HG03280 (cell line): ENCODE measurements at regions not wholly inside any gene's neighbourhood (a gene's known extent, or its start where the extent isn't known, plus 50 kb on each side); places are given as distances from the start of the nearest gene placed in this dataset.

Experiments
- ATAC-seq: cut with Tn5 transposase; IDR thresholded peaks from one replicate; pipeline ENCODE4 v1.9.1; 2021; ENCODE audit warnings: mild to moderate bottlenecking, moderate library complexity; ENCODE audit not compliant: unreplicated experiment

DNA sequence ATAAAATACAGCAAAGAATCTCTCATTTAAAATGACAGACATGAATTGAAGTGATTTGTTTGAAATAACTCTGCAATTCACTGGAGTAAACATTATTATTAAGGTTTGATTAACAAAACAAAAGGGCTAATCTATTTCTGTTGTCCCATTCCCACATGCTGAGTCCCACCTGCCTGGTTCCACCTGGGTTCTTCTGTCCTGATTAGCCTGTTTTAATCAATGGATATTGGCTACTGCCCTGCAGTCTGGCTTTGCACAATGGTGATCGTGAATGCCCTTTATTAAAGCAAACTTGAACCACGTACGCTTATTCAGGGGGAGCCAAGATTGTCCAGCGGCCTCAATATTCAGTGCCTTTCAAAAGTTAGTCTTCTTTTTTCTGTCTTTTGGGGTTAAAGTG, 72.8 kb upstream of the CDH19 start:
- ATAC-seq = no peak

DNA sequence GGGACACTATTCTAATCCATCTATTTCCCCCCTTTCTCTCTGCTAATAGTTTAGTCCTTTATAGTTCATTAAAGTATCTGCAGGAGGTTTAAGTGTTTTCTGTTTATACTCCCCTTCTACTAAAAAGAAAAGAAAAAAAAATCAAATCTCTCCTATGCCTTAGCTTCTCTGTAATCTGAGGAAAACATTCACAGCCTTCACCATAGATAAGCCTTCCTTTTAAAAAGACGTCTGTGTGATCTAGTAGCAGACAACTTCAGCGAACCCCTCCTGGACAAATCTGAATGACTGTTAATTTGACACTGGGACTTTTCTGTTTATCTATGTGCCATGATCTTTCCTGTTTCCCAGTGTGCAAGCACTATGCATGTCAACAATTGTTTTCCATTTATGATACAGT, 70.4 kb upstream of the CDH19 start:
- ATAC-seq = no peak

DNA sequence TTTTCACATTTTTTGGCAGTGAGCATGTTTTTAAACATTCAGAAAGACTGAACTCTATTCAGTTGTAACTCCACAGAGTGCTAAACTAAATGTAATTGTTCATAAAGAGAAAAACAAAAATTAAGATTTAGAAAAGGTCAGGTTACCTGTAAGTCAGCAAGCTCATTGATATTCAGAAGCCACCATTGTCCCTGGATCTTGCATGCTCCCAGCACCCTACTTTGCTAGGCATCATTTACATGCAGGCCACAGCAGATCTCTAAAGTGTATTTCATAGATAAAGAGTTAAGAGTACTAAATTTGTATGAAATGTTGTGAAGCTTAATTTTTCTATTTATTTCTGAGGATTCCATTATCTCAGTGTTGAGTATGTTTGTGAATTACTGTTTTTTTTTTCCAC, 64.8 kb upstream of the CDH19 start:
- no peak for ATAC-seq

DNA sequence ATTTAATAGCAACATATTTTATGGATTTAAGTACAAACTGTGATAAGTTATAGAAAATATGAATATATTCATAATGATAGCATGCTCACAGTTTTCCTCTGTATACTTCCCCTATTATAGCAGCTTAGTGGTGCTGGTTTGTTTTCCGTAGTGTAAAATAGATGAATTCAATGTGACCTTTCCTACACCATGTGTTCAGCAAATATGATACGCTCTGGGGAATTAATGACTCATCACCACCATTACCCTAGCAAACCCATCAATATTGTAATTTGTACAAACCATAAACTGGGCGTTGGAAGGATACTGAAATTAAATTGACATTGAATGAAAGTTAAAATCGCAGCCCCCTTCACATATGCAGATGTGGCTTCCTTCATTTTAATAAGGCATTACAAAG, 58.7 kb upstream of the CDH19 start:
- no peak for ATAC-seq

DNA sequence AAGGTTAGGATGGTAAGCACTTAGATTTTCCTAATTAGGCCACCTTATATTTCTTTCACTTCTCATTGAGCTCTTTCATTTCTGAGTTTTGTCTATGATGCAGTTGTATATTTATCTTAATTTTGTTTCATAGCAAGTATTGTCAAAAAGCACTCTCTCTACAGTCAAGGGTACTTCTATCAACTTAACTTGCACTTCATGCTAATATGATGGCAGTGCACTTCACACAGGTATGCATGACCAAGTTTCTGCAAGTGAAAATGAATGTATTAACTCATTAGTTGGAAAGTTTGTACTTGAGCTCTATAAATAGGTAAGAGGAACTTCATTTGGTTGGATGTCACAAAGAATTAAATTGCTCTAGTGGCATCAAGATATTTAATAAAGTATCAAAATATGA, 51.5 kb upstream of the CDH19 start:
- ATAC-seq = no peak
